WTC11 (cell line): ENCODE measurements at regions not wholly inside any gene's neighbourhood (a gene's known extent, or its start where the extent isn't known, plus 50 kb on each side); places are given as distances from the start of the nearest gene placed in this dataset.

Experiments
- ATAC-seq: fragments of 200-7000 bp; cut with Tn5 transposase; 2 replicates; pipeline ENCODE4 v1.10.0; 2021; ENCODE audit warnings: mild to moderate bottlenecking, moderate library complexity
- CTCF ChIA-PET: fragments of 300-600 bp; sonication (Branson Sonifier 250); formaldehyde crosslinking; loops from one replicate; lab custom pipeline; 2021; ENCODE audit warnings: antibody characterized with exemption; lab: Charles Lee
- POLR2A ChIA-PET: fragments of 350-600 bp; sonication (Branson Sonifier 250); formaldehyde crosslinking; loops from one replicate; lab custom pipeline; 2021; ENCODE audit warnings: antibody characterized with exemption; lab: Charles Lee
- DNase-seq: peaks from one replicate; pipeline ENCODE4 v3.0.0; 2021; ENCODE audit warnings: low spot score
- H3K27ac Mint-ChIP-seq: 2 replicates; pipeline ENCODE4 v1.8.0; 2021; ENCODE audit warnings: mixed read lengths
- H3K27me3 Mint-ChIP-seq: 2 replicates; pipeline ENCODE4 v1.8.0; 2021; ENCODE audit warnings: low read depth, mild to moderate bottlenecking, moderate library complexity, mixed read lengths
- H3K36me3 Mint-ChIP-seq: 2 replicates; pipeline ENCODE4 v1.8.0; 2021; ENCODE audit warnings: mixed read lengths
- H3K4me1 Mint-ChIP-seq: 2 replicates; pipeline ENCODE4 v1.8.0; 2022; ENCODE audit warnings: mixed read lengths
- H3K4me3 Mint-ChIP-seq: 2 replicates; pipeline ENCODE4 v1.8.0; 2021; ENCODE audit warnings: mild to moderate bottlenecking, moderate library complexity, mixed read lengths
- H3K9me3 Mint-ChIP-seq: 2 replicates; pipeline ENCODE4 v1.8.0; 2021; ENCODE audit warnings: mixed read lengths
- CBFB ChIP-seq: sonication (generic); formaldehyde crosslinking; IDR thresholded peaks from 2 replicates; pipeline ENCODE4 v1.8.1; 2022; ENCODE audit warnings: mild to moderate bottlenecking, low read depth, missing genetic modification reagents
- EMX1 ChIP-seq: fragments of 250-450 bp; sonication (Bioruptor Pico); IDR thresholded peaks from 2 replicates; pipeline ENCODE4 v1.8.0; 2021; ENCODE audit warnings: mild to moderate bottlenecking
- GRHL2 ChIP-seq: fragments of 250-450 bp; sonication (Bioruptor Pico); IDR thresholded peaks from 2 replicates; pipeline ENCODE4 v1.8.0; 2022; ENCODE audit warnings: mild to moderate bottlenecking, moderate library complexity; ENCODE audit not compliant: insufficient replicate concordance, severe bottlenecking
- JUN ChIP-seq: sonication (generic); formaldehyde crosslinking; IDR thresholded peaks from 2 replicates; pipeline ENCODE4 v1.8.0; 2023; ENCODE audit warnings: mild to moderate bottlenecking, missing genetic modification reagents
- NFE2L1 ChIP-seq: sonication (generic); formaldehyde crosslinking; IDR thresholded peaks from 2 replicates; pipeline ENCODE4 v1.8.1; 2023; ENCODE audit warnings: missing genetic modification reagents
- TEAD1 ChIP-seq: sonication (generic); formaldehyde crosslinking; IDR thresholded peaks from 2 replicates; pipeline ENCODE4 v1.8.0; 2022; ENCODE audit warnings: mild to moderate bottlenecking, missing genetic modification reagents
- ZNF671 ChIP-seq: fragments of 250-450 bp; sonication (Bioruptor Pico); IDR thresholded peaks from 2 replicates; pipeline ENCODE4 v1.8.0; 2021; ENCODE audit warnings: mild to moderate bottlenecking
- TF ChIP-seq, protein P1 (sequence below): sonication (generic); formaldehyde crosslinking; IDR thresholded peaks from 2 replicates; pipeline ENCODE4 v1.8.1; 2023; ENCODE audit warnings: mild to moderate bottlenecking, missing genetic modification reagents, borderline replicate concordance
- TF ChIP-seq, protein P2 (sequence below): fragments of 250-450 bp; sonication (Bioruptor Pico); IDR thresholded peaks from 2 replicates; pipeline ENCODE4 v1.9.0; 2021; ENCODE audit warnings: mild to moderate bottlenecking
- TF ChIP-seq, protein P3 (sequence below): sonication (generic); formaldehyde crosslinking; IDR thresholded peaks from 2 replicates; pipeline ENCODE4 v1.8.0; 2022; ENCODE audit warnings: mild to moderate bottlenecking, missing genetic modification reagents
- TF ChIP-seq, protein P4 (sequence below): sonication (generic); formaldehyde crosslinking; IDR thresholded peaks from 2 replicates; pipeline ENCODE4 v1.8.0; 2023; ENCODE audit warnings: mild to moderate bottlenecking, missing genetic modification reagents
- TF ChIP-seq, protein P5 (sequence below): sonication (generic); formaldehyde crosslinking; IDR thresholded peaks from 2 replicates; pipeline ENCODE4 v1.8.1; 2023; ENCODE audit warnings: mild to moderate bottlenecking, missing genetic modification reagents
- TF ChIP-seq, protein P6 (sequence below): sonication (generic); formaldehyde crosslinking; IDR thresholded peaks from 2 replicates; pipeline ENCODE4 v1.8.1; 2023; ENCODE audit warnings: mild to moderate bottlenecking, missing genetic modification reagents
- TF ChIP-seq, protein P7 (sequence below): sonication (generic); formaldehyde crosslinking; IDR thresholded peaks from 2 replicates; pipeline ENCODE4 v1.8.1; 2023; ENCODE audit warnings: mild to moderate bottlenecking, missing genetic modification reagents, moderate library complexity

DNA sequence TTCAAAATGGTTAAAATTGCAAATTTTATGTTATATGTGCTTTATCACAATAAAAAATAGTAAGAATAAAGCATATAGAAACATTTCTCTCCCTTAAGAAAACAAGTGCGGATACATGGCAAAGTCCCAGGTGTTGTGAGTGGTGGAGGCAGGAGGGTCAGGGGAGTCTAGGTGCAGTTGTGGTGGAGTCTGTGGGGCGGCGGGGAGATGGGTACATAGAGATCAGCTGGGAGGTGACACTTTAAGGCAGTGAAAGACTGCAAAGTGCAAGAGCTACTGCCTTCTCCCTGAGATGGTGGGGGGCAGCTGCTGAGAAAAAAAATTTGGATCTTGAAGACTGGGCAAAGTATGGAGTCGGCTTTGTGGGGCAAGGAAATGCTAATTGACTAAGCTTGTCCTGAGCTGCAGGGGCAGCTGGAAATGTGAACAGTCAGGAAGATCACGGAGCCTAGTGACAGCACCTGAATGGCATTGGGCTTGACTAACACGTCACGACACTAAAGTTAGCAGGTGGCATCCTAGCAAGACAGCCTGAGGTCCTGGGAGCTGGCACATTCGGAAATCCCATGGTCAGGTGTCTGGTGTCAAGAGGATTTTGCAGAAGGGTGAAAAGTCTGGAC, 72.9 kb upstream of the IRS2 start:
- ATAC-seq (no peak), DNase-seq (no peak)
- POLR2A ChIA-PET, result no interaction called here
- Mint-ChIP-seq H3K27me3 (no peaks in the 10 kb centered on the region), H3K4me3 (no peak overlapping the region), H3K36me3 (no peaks in the 10 kb centered on the region), H3K9me3 (peaks cover 5% of the 10 kb centered on the region; the same call in 1 of the 2 replicates), H3K4me1 (peaks cover 26% of the 10 kb centered on the region), H3K27ac (no peak overlapping the region)
- TF ChIP-seq EMX1 (CRISPR knock-in tag) (no peak), GRHL2 (CRISPR knock-in tag) (no peak), TEAD1 (CRISPR knock-in tag) (no peak), NFE2L1 (CRISPR knock-in tag) (no peak), ZNF671 (CRISPR knock-in tag) (no peak), JUN (CRISPR knock-in tag) (no peak)
- TF ChIP-seq, protein P1, sequence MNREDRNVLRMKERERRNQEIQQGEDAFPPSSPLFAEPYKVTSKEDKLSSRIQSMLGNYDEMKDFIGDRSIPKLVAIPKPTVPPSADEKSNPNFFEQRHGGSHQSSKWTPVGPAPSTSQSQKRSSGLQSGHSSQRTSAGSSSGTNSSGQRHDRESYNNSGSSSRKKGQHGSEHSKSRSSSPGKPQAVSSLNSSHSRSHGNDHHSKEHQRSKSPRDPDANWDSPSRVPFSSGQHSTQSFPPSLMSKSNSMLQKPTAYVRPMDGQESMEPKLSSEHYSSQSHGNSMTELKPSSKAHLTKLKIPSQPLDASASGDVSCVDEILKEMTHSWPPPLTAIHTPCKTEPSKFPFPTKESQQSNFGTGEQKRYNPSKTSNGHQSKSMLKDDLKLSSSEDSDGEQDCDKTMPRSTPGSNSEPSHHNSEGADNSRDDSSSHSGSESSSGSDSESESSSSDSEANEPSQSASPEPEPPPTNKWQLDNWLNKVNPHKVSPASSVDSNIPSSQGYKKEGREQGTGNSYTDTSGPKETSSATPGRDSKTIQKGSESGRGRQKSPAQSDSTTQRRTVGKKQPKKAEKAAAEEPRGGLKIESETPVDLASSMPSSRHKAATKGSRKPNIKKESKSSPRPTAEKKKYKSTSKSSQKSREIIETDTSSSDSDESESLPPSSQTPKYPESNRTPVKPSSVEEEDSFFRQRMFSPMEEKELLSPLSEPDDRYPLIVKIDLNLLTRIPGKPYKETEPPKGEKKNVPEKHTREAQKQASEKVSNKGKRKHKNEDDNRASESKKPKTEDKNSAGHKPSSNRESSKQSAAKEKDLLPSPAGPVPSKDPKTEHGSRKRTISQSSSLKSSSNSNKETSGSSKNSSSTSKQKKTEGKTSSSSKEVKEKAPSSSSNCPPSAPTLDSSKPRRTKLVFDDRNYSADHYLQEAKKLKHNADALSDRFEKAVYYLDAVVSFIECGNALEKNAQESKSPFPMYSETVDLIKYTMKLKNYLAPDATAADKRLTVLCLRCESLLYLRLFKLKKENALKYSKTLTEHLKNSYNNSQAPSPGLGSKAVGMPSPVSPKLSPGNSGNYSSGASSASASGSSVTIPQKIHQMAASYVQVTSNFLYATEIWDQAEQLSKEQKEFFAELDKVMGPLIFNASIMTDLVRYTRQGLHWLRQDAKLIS, result no peak
- TF ChIP-seq, protein P2, sequence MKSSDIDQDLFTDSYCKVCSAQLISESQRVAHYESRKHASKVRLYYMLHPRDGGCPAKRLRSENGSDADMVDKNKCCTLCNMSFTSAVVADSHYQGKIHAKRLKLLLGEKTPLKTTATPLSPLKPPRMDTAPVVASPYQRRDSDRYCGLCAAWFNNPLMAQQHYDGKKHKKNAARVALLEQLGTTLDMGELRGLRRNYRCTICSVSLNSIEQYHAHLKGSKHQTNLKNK (CRISPR knock-in tag), result no peak
- TF ChIP-seq, protein P3, sequence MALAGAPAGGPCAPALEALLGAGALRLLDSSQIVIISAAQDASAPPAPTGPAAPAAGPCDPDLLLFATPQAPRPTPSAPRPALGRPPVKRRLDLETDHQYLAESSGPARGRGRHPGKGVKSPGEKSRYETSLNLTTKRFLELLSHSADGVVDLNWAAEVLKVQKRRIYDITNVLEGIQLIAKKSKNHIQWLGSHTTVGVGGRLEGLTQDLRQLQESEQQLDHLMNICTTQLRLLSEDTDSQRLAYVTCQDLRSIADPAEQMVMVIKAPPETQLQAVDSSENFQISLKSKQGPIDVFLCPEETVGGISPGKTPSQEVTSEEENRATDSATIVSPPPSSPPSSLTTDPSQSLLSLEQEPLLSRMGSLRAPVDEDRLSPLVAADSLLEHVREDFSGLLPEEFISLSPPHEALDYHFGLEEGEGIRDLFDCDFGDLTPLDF (CRISPR knock-in tag), result no peak
- TF ChIP-seq, protein P4, sequence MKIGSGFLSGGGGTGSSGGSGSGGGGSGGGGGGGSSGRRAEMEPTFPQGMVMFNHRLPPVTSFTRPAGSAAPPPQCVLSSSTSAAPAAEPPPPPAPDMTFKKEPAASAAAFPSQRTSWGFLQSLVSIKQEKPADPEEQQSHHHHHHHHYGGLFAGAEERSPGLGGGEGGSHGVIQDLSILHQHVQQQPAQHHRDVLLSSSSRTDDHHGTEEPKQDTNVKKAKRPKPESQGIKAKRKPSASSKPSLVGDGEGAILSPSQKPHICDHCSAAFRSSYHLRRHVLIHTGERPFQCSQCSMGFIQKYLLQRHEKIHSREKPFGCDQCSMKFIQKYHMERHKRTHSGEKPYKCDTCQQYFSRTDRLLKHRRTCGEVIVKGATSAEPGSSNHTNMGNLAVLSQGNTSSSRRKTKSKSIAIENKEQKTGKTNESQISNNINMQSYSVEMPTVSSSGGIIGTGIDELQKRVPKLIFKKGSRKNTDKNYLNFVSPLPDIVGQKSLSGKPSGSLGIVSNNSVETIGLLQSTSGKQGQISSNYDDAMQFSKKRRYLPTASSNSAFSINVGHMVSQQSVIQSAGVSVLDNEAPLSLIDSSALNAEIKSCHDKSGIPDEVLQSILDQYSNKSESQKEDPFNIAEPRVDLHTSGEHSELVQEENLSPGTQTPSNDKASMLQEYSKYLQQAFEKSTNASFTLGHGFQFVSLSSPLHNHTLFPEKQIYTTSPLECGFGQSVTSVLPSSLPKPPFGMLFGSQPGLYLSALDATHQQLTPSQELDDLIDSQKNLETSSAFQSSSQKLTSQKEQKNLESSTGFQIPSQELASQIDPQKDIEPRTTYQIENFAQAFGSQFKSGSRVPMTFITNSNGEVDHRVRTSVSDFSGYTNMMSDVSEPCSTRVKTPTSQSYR, result no peak
- TF ChIP-seq, protein P5, sequence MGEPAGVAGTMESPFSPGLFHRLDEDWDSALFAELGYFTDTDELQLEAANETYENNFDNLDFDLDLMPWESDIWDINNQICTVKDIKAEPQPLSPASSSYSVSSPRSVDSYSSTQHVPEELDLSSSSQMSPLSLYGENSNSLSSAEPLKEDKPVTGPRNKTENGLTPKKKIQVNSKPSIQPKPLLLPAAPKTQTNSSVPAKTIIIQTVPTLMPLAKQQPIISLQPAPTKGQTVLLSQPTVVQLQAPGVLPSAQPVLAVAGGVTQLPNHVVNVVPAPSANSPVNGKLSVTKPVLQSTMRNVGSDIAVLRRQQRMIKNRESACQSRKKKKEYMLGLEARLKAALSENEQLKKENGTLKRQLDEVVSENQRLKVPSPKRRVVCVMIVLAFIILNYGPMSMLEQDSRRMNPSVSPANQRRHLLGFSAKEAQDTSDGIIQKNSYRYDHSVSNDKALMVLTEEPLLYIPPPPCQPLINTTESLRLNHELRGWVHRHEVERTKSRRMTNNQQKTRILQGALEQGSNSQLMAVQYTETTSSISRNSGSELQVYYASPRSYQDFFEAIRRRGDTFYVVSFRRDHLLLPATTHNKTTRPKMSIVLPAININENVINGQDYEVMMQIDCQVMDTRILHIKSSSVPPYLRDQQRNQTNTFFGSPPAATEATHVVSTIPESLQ (CRISPR knock-in tag), result no peak
- TF ChIP-seq, protein P6, sequence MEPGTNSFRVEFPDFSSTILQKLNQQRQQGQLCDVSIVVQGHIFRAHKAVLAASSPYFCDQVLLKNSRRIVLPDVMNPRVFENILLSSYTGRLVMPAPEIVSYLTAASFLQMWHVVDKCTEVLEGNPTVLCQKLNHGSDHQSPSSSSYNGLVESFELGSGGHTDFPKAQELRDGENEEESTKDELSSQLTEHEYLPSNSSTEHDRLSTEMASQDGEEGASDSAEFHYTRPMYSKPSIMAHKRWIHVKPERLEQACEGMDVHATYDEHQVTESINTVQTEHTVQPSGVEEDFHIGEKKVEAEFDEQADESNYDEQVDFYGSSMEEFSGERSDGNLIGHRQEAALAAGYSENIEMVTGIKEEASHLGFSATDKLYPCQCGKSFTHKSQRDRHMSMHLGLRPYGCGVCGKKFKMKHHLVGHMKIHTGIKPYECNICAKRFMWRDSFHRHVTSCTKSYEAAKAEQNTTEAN (CRISPR knock-in tag), result no peak
- CTCF ChIA-PET, result no interaction called here

DNA sequence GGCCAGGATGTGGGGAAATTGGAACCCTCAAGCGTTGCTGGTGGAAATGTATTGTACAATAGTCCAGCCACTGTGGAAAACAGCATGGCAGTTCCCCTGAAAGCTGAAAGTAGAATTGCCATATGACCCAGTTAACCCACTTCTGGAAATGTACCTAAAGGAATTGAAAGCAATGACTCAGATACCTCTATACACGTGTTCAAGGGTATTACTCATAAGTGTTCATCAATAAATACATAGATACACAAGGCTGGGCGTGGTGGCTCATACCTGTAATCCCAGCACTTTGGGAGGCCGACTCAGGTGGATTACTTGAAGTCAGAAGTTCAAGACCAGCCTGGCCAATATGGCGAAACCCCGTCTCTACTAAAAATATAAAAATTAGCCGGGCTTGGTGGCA, 71.9 kb upstream of the IRS2 start:
- ATAC-seq, result no peak
- ChIA-PET CTCF (no interaction called here), POLR2A (no interaction called here)
- Mint-ChIP-seq H3K9me3 (peaks cover 5% of the 10 kb centered on the region; the same call in 1 of the 2 replicates), H3K4me1 (peaks cover 30% of the 10 kb centered on the region), H3K27me3 (no peaks in the 10 kb centered on the region), H3K27ac (no peak overlapping the region), H3K4me3 (no peak overlapping the region), H3K36me3 (no peaks in the 10 kb centered on the region)
- no peak for TF ChIP-seq CBFB (CRISPR knock-in tag)
- TF ChIP-seq, protein P7, sequence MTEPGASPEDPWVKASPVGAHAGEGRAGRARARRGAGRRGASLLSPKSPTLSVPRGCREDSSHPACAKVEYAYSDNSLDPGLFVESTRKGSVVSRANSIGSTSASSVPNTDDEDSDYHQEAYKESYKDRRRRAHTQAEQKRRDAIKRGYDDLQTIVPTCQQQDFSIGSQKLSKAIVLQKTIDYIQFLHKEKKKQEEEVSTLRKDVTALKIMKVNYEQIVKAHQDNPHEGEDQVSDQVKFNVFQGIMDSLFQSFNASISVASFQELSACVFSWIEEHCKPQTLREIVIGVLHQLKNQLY, result no peak
- no peak for DNase-seq
